GM23338 (cell line): ENCODE measurements at regions not wholly inside any gene's neighbourhood (a gene's known extent, or its start where the extent isn't known, plus 50 kb on each side); places are given as distances from the start of the nearest gene placed in this dataset.

Experiments used
- CREB1 ChIP-seq: fragments of 250-450 bp; sonication (Bioruptor Pico); IDR thresholded peaks from 2 replicates; pipeline ENCODE4 v1.5.0; 2020; ENCODE audit warnings: low read depth, mild to moderate bottlenecking, moderate library complexity
- CTCF ChIP-seq, 2 experiments: fragments of 200-600 bp in 1 of 2; sonication (generic) in 1 of 2; conservative IDR thresholded peaks; 2 replicates each; pipeline versions ENCODE4 v1.5.1 to v1.6.1; 2016 to 2017; ENCODE audit warnings: antibody characterized with exemption in 2 of 2, low read depth in 2 of 2, mild to moderate bottlenecking in 2 of 2, moderate library complexity in 1 of 2
- EZH2 ChIP-seq: fragments of 200-600 bp; sonication (generic); IDR thresholded peaks from one replicate; pipeline ENCODE4 v1.8.0; 2017; ENCODE audit warnings: antibody characterized with exemption, mild to moderate bottlenecking, low read depth; ENCODE audit not compliant: unreplicated experiment
- EZH2phosphoT487 ChIP-seq: fragments of 200-600 bp; sonication (generic); IDR thresholded peaks from one replicate; pipeline ENCODE4 v1.8.1; 2018; ENCODE audit warnings: antibody characterized with exemption; ENCODE audit not compliant: unreplicated experiment
- JUNB ChIP-seq: IDR thresholded peaks from one replicate; pipeline ENCODE4 v1.6.1; 2016; ENCODE audit warnings: antibody characterized with exemption; ENCODE audit not compliant: unreplicated experiment
- NANOG ChIP-seq: IDR thresholded peaks from 2 replicates; pipeline ENCODE4 v1.6.1; 2016; ENCODE audit warnings: antibody characterized with exemption, borderline replicate concordance
- POLR2AphosphoS5 ChIP-seq: IDR thresholded peaks from 2 replicates; pipeline ENCODE4 v1.6.1; 2016; ENCODE audit warnings: antibody characterized with exemption, low read depth
- STAT1 ChIP-seq: IDR thresholded peaks from one replicate; pipeline ENCODE4 v1.6.1; 2016; ENCODE audit warnings: antibody characterized with exemption; ENCODE audit not compliant: unreplicated experiment
- ZNF331 ChIP-seq: fragments of 250-450 bp; sonication (Bioruptor Pico); IDR thresholded peaks from 2 replicates; pipeline ENCODE4 v1.5.0; 2020; ENCODE audit warnings: low read depth, mild to moderate bottlenecking, moderate library complexity
- TF ChIP-seq, protein P1 (sequence below): IDR thresholded peaks from one replicate; pipeline ENCODE4 v1.6.1; 2018; ENCODE audit warnings: antibody characterized with exemption; ENCODE audit not compliant: unreplicated experiment
- TF ChIP-seq, protein P2 (sequence below): IDR thresholded peaks from 2 replicates; pipeline ENCODE4 v1.6.1; 2016; ENCODE audit warnings: antibody characterized with exemption

DNA sequence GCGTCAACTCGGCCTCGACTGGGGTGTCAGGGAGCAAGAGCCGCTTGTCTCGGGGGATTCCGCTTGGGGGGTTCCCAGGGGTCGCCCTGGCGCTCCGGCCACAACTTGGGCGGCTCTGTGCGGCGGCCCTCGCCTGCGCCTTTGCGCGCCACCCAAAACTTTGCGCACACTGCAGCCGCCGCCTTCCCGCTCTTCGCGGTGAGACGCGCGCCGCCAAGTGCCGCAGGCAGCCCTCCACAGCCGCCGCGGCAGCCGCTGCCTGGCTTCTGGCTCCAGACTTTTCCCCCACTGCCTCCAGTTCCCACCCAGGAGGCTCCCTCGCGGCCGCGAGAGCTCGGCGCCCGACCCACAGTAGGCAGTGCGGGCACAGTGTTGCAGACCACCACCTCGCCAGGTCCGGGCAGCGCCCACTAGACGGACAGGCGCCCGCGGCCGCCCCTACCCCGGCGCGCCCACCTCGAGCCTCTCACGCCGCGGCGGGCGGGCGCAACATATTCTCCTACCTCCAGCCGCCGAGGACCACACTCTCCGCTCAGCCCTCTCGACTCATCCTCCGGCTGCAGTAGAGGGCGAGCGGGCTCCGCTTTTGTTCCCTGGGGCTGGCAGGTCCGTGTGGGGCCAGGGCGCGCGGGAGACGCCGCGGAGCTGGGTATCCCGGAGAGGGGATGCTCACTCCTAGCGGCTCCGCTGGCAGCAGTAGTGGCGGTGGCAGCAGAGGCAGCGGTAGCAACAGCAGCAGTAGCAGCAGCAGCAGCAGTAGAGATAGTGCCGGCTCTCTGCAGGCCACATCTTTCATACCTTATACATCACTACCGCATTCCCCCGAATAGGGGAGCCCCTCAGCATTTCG is 296.6 kb downstream of the OMA1 start:
- TF ChIP-seq EZH2phosphoT487: no peak
- peak in 1 of 2 experiments; percentile 18; a peak in 1 of 4 replicates for TF ChIP-seq CTCF (conservative IDR thresholded peaks at IDR 0.05; ENCODE audit: low read depth in 2 of 2)
- peak; percentile 29 for TF ChIP-seq EZH2
- TF ChIP-seq, protein P1, sequence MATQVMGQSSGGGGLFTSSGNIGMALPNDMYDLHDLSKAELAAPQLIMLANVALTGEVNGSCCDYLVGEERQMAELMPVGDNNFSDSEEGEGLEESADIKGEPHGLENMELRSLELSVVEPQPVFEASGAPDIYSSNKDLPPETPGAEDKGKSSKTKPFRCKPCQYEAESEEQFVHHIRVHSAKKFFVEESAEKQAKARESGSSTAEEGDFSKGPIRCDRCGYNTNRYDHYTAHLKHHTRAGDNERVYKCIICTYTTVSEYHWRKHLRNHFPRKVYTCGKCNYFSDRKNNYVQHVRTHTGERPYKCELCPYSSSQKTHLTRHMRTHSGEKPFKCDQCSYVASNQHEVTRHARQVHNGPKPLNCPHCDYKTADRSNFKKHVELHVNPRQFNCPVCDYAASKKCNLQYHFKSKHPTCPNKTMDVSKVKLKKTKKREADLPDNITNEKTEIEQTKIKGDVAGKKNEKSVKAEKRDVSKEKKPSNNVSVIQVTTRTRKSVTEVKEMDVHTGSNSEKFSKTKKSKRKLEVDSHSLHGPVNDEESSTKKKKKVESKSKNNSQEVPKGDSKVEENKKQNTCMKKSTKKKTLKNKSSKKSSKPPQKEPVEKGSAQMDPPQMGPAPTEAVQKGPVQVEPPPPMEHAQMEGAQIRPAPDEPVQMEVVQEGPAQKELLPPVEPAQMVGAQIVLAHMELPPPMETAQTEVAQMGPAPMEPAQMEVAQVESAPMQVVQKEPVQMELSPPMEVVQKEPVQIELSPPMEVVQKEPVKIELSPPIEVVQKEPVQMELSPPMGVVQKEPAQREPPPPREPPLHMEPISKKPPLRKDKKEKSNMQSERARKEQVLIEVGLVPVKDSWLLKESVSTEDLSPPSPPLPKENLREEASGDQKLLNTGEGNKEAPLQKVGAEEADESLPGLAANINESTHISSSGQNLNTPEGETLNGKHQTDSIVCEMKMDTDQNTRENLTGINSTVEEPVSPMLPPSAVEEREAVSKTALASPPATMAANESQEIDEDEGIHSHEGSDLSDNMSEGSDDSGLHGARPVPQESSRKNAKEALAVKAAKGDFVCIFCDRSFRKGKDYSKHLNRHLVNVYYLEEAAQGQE: no peak
- TF ChIP-seq POLR2AphosphoS5: peak; percentile 35; the same call in 1 of the 2 replicates
- TF ChIP-seq CREB1 (CRISPR knock-in tag): peak; percentile 40; the same call in 1 of the 2 replicates
- no peak for TF ChIP-seq NANOG
- TF ChIP-seq, protein P2, sequence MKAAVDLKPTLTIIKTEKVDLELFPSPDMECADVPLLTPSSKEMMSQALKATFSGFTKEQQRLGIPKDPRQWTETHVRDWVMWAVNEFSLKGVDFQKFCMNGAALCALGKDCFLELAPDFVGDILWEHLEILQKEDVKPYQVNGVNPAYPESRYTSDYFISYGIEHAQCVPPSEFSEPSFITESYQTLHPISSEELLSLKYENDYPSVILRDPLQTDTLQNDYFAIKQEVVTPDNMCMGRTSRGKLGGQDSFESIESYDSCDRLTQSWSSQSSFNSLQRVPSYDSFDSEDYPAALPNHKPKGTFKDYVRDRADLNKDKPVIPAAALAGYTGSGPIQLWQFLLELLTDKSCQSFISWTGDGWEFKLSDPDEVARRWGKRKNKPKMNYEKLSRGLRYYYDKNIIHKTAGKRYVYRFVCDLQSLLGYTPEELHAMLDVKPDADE: no peak
- no peak for TF ChIP-seq JUNB
- TF ChIP-seq ZNF331 (CRISPR knock-in tag): no peak
- no peak for TF ChIP-seq STAT1
